HUES64 (cell line): ENCODE measurements at regions not wholly inside any gene's neighbourhood (a gene's known extent, or its start where the extent isn't known, plus 50 kb on each side); places are given as distances from the start of the nearest gene placed in this dataset.
"Not testable (repeated sequence)": the region's sequence is repeated elsewhere in the genome, so short reads cannot be mapped to it uniquely, and the experiment has no call there.

Experiments used
- H3K27ac ChIP-seq: 2 replicates; pipeline ENCODE4 v1.7.0; 2013; ENCODE audit warnings: low read depth, low read length, inconsistent platforms
- H3K27me3 ChIP-seq: 2 replicates; pipeline ENCODE4 v1.6.1; 2013; ENCODE audit warnings: mild to moderate bottlenecking, low read length; ENCODE audit not compliant: insufficient read depth
- H3K36me3 ChIP-seq: 2 replicates; pipeline ENCODE4 v1.6.1; 2013; ENCODE audit warnings: mild to moderate bottlenecking, low read length; ENCODE audit not compliant: insufficient read depth
- H3K4me1 ChIP-seq: 2 replicates; pipeline ENCODE4 v1.6.1; 2013; ENCODE audit warnings: mild to moderate bottlenecking, low read length, moderate library complexity; ENCODE audit not compliant: insufficient read depth
- H3K4me3 ChIP-seq: 2 replicates; pipeline ENCODE4 v1.5.1; 2013; ENCODE audit warnings: mild to moderate bottlenecking, low read length, moderate library complexity
- H3K9ac ChIP-seq: 2 replicates; pipeline ENCODE4 v1.6.1; 2013; ENCODE audit warnings: mild to moderate bottlenecking, low read depth, low read length
- H3K9me3 ChIP-seq: 2 replicates; pipeline ENCODE4 v1.6.1; 2013; ENCODE audit warnings: low read depth, low read length; ENCODE audit not compliant: insufficient read depth
- WGBS: fragments of 150-250, 120-280 bp; methylation state at CpG from one replicate; pipeline ENCODE4 v1.1.7; 2013; ENCODE audit warnings: missing lambda C conversion rate; 5-methylcytosine and 5-hydroxymethylcytosine counted together

DNA sequence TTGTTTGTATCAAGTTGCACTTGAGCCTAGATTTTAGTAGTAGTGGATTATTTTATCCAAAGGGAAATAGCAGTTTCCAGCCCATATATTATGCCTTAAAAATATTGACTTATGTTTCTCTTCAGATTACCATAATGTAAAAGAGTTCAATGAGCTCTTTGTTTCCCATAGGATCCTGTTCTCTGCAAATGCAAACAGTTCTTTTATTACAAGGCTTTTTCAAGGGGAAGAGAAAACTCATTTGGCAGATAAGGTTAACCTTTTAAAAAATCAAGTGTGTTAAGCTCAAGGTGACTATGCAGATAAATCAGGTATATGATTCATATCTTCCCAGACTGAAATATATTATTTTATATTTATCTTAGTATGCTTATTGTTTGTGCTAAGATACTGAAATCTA lies 961.2 kb upstream of the SPRY2 start:
- Histone ChIP-seq H3K9me3 (no peaks in the 10 kb centered on the region), H3K9ac (no peak overlapping the region), H3K27me3 (no peaks in the 10 kb centered on the region), H3K36me3 (no peaks in the 10 kb centered on the region), H3K4me3 (no peak overlapping the region), H3K4me1 (peaks cover 13% of the 10 kb centered on the region; the same call in 1 of the 2 replicates), H3K27ac (no peak overlapping the region)

DNA sequence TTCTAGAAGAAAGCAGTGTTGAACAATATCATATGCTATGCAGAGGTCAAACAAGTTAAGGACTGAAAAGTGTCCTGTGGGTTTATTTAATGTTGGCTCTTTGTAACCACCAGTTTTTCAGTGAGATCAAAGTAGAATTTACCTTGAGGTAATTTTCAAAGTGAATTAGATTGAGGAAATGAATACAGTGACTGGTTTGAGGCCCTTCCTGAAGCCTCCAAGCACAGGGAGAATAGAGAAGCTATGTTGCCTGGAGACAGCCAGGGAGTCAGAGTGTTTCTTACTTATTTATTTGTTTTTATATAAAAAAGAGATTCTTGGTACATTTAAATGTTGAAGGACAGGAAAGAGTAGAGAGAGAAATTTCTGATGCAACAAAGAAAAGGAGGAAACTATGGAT lies 954.3 kb upstream of the SPRY2 start:
- Histone ChIP-seq H3K4me3 (no peak overlapping the region), H3K9ac (no peak overlapping the region), H3K4me1 (peaks cover 12% of the 10 kb centered on the region; the same call in 1 of the 2 replicates), H3K27ac (no peak overlapping the region), H3K9me3 (no peaks in the 10 kb centered on the region), H3K27me3 (no peaks in the 10 kb centered on the region), H3K36me3 (no peaks in the 10 kb centered on the region)

DNA sequence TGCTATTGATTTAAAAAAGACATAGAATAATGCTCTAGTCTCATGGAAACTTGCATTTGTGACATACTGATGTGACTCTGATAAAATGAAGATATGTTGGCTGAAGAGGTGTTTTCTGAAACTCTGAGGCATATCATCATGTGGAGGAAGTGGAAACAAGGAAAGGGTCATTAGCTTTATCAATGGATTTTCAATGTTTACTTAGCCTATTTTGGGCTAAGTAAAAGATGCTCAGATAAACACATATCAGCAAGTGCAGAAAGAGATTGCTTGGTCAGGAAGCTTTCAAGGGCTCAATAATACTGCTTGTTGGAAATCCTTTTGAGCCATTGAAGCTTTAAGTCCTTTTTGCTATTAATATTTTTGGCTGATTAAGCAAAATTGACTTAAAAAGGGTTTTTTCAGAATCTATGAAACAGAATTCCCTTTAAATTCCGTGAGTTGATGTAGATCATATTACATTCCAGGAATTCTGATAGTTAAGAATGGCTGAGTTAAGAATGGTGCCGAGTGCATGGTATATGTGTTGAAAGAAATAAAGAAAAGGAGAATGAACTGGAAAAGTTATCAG lies 952.8 kb upstream of the SPRY2 start:
- no peaks in the 10 kb centered on the region for H3K36me3 ChIP-seq
- WGBS: 81% methylated on average over 2 of the region's 2 CpGs
- H3K4me1 ChIP-seq: peaks cover 12% of the 10 kb centered on the region; the same call in 1 of the 2 replicates
- H3K9ac ChIP-seq: no peak overlapping the region
- H3K9me3 ChIP-seq: no peaks in the 10 kb centered on the region
- H3K27ac ChIP-seq: no peak overlapping the region
- no peak overlapping the region for H3K4me3 ChIP-seq
- H3K27me3 ChIP-seq: no peaks in the 10 kb centered on the region

DNA sequence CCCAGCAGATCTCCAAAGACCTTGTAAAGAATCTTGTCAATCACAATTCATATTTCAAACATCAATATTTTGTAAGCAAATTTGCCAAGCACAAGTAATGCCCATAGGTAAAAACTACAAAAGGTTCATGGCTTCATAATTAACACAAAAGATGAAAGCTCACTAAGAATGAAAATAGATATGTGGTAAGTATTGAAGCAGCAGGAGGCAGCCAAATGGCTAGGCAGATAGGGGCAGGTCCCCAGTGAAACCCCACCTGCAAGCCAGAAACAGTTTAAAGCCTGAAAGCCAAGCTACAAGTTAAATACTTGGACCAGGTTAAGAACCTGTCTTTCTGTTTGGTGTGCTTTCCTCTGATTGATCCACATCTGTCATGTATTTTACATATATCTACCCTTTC lies 942.6 kb upstream of the SPRY2 start:
- Histone ChIP-seq H3K27ac (no peak overlapping the region), H3K4me3 (no peak overlapping the region), H3K9me3 (peaks cover 8% of the 10 kb centered on the region), H3K4me1 (no peaks in the 10 kb centered on the region), H3K36me3 (no peaks in the 10 kb centered on the region), H3K9ac (no peak overlapping the region), H3K27me3 (no peaks in the 10 kb centered on the region)

DNA sequence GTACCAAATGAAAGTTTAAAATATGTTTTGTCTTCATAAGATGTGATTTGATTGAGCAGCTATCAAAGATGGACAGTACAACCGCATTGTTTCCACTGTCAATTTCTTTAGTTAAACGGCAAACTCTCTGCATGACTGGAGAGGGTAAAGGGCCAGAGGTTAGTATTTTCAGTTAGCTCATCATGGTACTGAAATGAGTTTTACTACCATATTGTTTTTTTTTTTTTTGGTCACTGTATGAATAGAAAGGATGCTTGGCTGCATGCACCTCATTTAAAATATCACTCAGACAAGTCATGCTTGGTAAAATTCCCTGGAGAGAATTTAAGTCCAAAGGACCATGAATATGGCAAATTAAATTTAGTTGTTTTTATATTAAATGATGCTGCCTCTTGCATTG lies 942.1 kb upstream of the SPRY2 start:
- H3K36me3 ChIP-seq: no peaks in the 10 kb centered on the region
- H3K9ac ChIP-seq: no peak overlapping the region
- WGBS: 98% methylated on average over 2 of the region's 2 CpGs
- H3K4me1 ChIP-seq: no peaks in the 10 kb centered on the region
- no peak overlapping the region for H3K4me3 ChIP-seq
- H3K9me3 ChIP-seq: peaks cover 8% of the 10 kb centered on the region
- H3K27me3 ChIP-seq: no peaks in the 10 kb centered on the region
- H3K27ac ChIP-seq: no peak overlapping the region

DNA sequence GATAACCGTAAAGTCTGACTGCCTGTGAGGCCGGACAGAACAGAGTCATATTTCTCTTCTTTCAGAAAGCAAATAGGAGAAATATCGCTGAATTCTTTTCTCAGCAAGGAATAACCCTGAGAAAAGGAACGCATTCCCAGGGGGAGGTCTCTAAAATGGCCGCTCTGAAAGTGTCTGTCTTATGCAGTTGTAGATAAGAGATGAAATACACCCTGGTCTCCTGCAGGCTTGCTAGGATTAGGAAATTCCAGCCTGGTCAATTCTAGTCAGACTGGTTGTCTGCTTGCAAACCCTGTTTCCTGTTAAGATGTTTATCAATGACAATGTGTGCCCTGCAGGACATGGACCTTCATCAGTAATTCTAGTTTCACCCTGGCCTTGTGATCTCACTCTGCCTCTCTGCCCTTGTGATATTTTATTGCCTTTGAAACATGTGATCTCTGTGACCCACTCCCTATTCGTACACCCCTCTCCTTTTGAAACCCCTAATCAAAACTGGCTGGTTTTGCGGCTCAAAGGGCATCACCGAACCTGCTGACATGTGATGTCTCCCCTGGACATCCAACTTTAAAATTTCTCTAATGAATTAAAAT lies 934.8 kb upstream of the SPRY2 start:
- H3K4me1 ChIP-seq: no peaks in the 10 kb centered on the region
- peaks cover 21% of the 10 kb centered on the region for H3K9me3 ChIP-seq
- H3K4me3 ChIP-seq: no peak overlapping the region
- no peak overlapping the region for H3K27ac ChIP-seq
- no peaks in the 10 kb centered on the region for H3K36me3 ChIP-seq
- H3K9ac ChIP-seq: no peak overlapping the region
- no peaks in the 10 kb centered on the region for H3K27me3 ChIP-seq
- WGBS: 94% methylated on average over 8 of the region's 8 CpGs

DNA sequence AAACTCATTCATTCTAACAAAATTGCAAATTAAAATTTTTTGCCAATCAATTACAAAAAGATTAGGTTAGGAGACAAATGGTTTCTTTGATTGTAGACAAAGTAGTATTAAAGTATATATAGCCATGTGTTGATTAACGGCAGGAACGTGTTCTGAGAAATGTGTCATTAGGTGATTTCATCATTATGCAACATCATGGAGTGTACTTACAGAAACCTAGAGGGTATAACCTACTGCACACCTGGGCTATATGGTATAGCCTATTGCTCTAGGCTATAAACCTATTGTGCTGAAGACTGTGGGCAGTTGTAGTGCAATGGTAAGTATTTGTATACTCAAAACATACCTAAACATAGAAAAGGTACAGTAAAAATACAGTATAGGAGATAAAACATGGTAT lies 906.8 kb upstream of the SPRY2 start:
- H3K36me3 ChIP-seq: no peaks in the 10 kb centered on the region
- H3K4me1 ChIP-seq: no peaks in the 10 kb centered on the region
- no peaks in the 10 kb centered on the region for H3K9me3 ChIP-seq
- no peak overlapping the region for H3K9ac ChIP-seq
- H3K27me3 ChIP-seq: no peaks in the 10 kb centered on the region
- no peak overlapping the region for H3K27ac ChIP-seq
- WGBS: 98% methylated on average over 2 of the region's 2 CpGs
- H3K4me3 ChIP-seq: no peak overlapping the region

DNA sequence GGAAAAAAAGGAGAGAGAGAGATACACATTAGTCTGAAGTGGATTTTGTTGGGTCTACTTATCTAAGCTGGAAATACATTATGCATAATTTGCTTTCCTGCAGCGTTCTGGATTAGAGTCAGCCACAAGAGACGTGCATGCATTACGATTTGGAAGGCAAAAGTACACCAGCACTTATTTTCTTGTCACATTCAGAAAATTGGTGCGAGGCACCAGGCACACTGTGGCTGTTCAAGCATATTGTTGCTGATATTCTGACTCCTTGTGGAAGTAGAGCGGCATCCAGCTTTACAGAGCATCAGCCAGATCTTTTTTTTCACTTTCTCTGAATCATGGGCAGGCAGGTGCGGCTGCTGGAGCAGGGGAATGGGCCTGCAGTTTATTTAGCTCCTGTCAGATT lies 905.6 kb upstream of the SPRY2 start:
- Histone ChIP-seq H3K4me1 (no peaks in the 10 kb centered on the region), H3K9ac (no peak overlapping the region), H3K9me3 (no peaks in the 10 kb centered on the region), H3K36me3 (no peaks in the 10 kb centered on the region), H3K27me3 (no peaks in the 10 kb centered on the region), H3K4me3 (no peak overlapping the region), H3K27ac (no peak overlapping the region)
- 94% methylated on average over 6 of the region's 6 CpGs for WGBS

DNA sequence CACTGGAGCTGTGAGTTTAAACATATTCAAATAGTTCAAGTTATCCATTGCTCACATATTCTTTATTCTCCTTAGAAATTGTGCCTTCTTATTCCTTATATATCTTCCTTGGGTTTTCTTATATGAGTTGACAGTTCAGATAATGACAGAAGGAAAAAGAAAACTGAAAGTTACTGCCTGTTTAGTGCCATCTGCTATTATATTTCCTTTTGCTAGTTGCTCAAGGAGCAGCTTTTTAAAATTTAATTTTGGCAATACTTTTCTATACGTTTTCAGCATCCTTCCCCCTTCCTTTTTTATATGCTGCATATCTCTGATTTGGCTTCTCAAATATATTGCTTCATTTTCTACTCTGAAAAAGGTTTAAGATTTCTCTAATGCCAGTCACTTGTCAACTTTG lies 903.1 kb upstream of the SPRY2 start:
- H3K9ac ChIP-seq: no peak overlapping the region
- no peaks in the 10 kb centered on the region for H3K4me1 ChIP-seq
- no peaks in the 10 kb centered on the region for H3K36me3 ChIP-seq
- no peaks in the 10 kb centered on the region for H3K27me3 ChIP-seq
- H3K27ac ChIP-seq: no peak overlapping the region
- no peaks in the 10 kb centered on the region for H3K9me3 ChIP-seq
- no peak overlapping the region for H3K4me3 ChIP-seq
- 96% methylated on average over 1 of the region's 1 CpG for WGBS

DNA sequence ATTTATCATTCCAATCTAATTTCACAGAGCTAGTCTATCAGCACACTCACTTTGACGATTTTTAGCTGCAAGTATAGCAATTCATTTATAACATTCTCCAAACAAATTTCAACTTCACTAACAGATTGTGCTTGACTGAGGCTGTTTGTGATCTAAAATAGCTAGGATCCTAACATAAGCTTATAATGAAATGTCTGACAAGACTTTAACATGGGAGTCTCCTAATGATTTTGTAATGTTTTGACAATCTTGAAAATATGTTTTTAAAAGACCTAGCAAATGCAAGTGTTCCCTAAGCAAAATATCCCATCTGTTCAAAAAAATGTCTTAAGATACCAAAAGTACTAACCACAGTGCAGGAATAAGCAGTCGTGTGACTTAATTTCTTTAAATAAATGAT lies 889.5 kb upstream of the SPRY2 start:
- H3K9ac ChIP-seq: no peak overlapping the region
- H3K27ac ChIP-seq: no peak overlapping the region
- no peaks in the 10 kb centered on the region for H3K36me3 ChIP-seq
- no peaks in the 10 kb centered on the region for H3K9me3 ChIP-seq
- WGBS: 95% methylated on average over 1 of the region's 2 CpGs
- no peak overlapping the region for H3K4me3 ChIP-seq
- no peaks in the 10 kb centered on the region for H3K4me1 ChIP-seq
- H3K27me3 ChIP-seq: no peaks in the 10 kb centered on the region

DNA sequence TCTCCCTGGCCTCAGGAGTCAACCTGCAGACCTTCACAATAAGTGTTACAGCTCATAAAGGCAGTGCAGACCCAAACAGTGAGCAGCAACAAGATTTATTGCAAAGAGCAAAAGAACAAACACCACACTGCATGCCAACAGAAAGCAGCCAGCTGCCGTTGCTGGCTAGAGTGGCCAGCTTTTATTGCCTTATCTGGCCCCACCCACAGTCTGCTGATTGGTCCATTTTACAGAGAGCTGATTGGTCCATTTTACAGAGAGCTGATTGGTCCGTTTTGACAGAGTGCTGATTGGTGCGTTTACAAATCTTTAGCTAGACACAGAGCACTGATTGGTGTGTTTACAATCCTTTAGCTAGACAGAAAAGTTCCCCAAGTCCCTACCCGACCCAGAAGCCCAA lies 885.9 kb upstream of the SPRY2 start:
- 97% methylated on average over 4 of the region's 4 CpGs for WGBS
- not testable (repeated sequence) for H3K36me3 ChIP-seq, H3K27ac ChIP-seq, H3K9ac ChIP-seq, H3K4me1 ChIP-seq, H3K4me3 ChIP-seq, H3K9me3 ChIP-seq, H3K27me3 ChIP-seq

DNA sequence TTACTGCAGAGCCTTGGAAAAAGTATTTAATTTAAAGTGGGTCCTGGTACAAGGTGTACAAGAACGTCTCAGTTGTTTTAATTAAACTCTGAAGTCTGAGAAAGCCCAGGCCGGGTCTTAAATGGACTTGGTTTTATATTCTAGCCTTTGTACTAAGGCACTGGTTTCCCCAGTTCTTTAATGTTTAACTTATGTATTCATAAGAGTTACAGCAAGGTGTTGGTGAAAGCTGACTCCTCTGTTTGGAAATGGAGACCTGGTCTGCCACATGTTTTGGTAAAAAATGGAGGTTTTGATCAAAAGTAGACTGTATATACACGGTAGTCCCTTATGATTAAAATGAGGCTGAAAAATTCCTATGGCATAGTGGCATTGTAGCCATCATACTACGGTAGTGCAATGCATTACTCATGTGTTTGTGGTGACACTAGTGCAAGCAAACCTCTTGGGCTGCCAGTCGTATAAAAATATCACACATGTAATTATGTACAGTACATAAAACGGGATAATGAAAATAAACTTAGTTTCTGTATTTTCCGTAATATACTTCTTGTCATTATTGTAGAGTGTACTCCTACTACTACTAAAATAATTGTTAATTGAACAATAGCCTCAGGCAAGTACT lies 883.4 kb upstream of the SPRY2 start:
- H3K27me3 ChIP-seq: no peaks in the 10 kb centered on the region
- WGBS: 94% methylated on average over 4 of the region's 7 CpGs
- no peak overlapping the region for H3K9ac ChIP-seq
- H3K9me3 ChIP-seq: no peaks in the 10 kb centered on the region
- no peak overlapping the region for H3K4me3 ChIP-seq
- no peaks in the 10 kb centered on the region for H3K4me1 ChIP-seq
- H3K27ac ChIP-seq: no peak overlapping the region
- H3K36me3 ChIP-seq: no peaks in the 10 kb centered on the region
